SH-SY5Y (cell line): ENCODE measurements at regions not wholly inside any gene's neighbourhood (a gene's known extent, or its start where the extent isn't known, plus 50 kb on each side); places are given as distances from the start of the nearest gene placed in this dataset.

Experiments
- GATA2 ChIP-seq: IDR thresholded peaks from 2 replicates; pipeline ENCODE4 v1.6.1; 2011; ENCODE audit warnings: mild to moderate bottlenecking, low read depth, low read length
- GATA3 ChIP-seq: IDR thresholded peaks from 2 replicates; pipeline ENCODE4 v1.6.1; 2011; ENCODE audit warnings: low read depth, mild to moderate bottlenecking, low read length, moderate library complexity

- TF ChIP-seq GATA2 (no peak), GATA3 (no peak)
These were observed 310.0 kb upstream of the TSHZ3 start for GRCh38 chr19:31658993-31659896.
